CD4-positive, alpha-beta T cell (primary cell): ENCODE measurements at regions not wholly inside any gene's neighbourhood (a gene's known extent, or its start where the extent isn't known, plus 50 kb on each side); places are given as distances from the start of the nearest gene placed in this dataset.

ENCODE experiments used
- ATAC-seq: fragments of 200-7000 bp; cut with Tn5 transposase; one replicate; pipeline ENCODE4 v1.10.0; 2022; ENCODE audit warnings: mild to moderate bottlenecking; ENCODE audit not compliant: poor library complexity
- CTCF ChIA-PET: fragments of 350-600 bp; sonication (Branson Sonifier 250); formaldehyde crosslinking; loops from one replicate; lab custom pipeline; 2021; ENCODE audit warnings: antibody characterized with exemption, inconsistent platforms; lab: Charles Lee
- POLR2A ChIA-PET: fragments of 350-600 bp; sonication (Branson Sonifier 250); formaldehyde crosslinking; loops from one replicate; lab custom pipeline; 2021; ENCODE audit warnings: antibody characterized with exemption, inconsistent platforms; lab: Charles Lee
- DNase-seq, 14 experiments: peaks; one replicate each; pipeline ENCODE4 v3.0.0-alpha.2; 2013 to 2020; ENCODE audit warnings: mixed read lengths in 2 of 14
- H3K27ac ChIP-seq, 2 donors: one replicate each; pipeline versions ENCODE4 v1.5.1 to v1.7.0; 2013; ENCODE audit warnings: low read length in 2 of 2, low read depth in 1 of 2, mild to moderate bottlenecking in 1 of 2
- H3K27me3 ChIP-seq, 2 experiments: 1 replicate in 1 of 2; 2 replicates in 1 of 2; pipeline versions ENCODE4 v1.6.1 to v1.7.0; 2013; ENCODE audit warnings: low read length in 2 of 2, control low read depth in 1 of 2, mild to moderate bottlenecking in 1 of 2, moderate library complexity in 1 of 2; ENCODE audit not compliant: insufficient read depth in 2 of 2, control insufficient read depth in 1 of 2
- H3K36me3 ChIP-seq: one replicate; pipeline ENCODE4 v1.6.1; 2013; ENCODE audit warnings: low read length, control low read depth; ENCODE audit not compliant: insufficient read depth
- H3K4me1 ChIP-seq: one replicate; pipeline ENCODE4 v1.6.1; 2013; ENCODE audit warnings: low read length, control low read depth; ENCODE audit not compliant: insufficient read depth
- H3K4me3 ChIP-seq: one replicate; pipeline ENCODE4 v1.5.1; 2013; ENCODE audit warnings: mild to moderate bottlenecking, low read length, moderate library complexity
- H3K9me3 ChIP-seq, 2 experiments: 1 replicate in 1 of 2; 2 replicates in 1 of 2; pipeline versions ENCODE4 v1.6.1 to v1.7.0; 2013; ENCODE audit warnings: low read length in 2 of 2, mild to moderate bottlenecking in 2 of 2, control low read depth in 1 of 2, moderate library complexity in 1 of 2; ENCODE audit not compliant: control insufficient read depth in 1 of 2, insufficient read depth in 1 of 2
- H3K27ac Mint-ChIP-seq: one replicate; pipeline ENCODE4 v1.8.0; 2020; ENCODE audit warnings: mixed read lengths
- H3K27me3 Mint-ChIP-seq: one replicate; pipeline ENCODE4 v1.8.0; 2021; ENCODE audit warnings: mixed read lengths
- H3K36me3 Mint-ChIP-seq: one replicate; pipeline ENCODE4 v1.8.0; 2021; ENCODE audit warnings: low read depth, mixed read lengths
- H3K4me1 Mint-ChIP-seq: one replicate; pipeline ENCODE4 v1.8.0; 2021; ENCODE audit warnings: low read depth, mixed read lengths
- H3K4me3 Mint-ChIP-seq: one replicate; pipeline ENCODE4 v1.8.0; 2020; ENCODE audit warnings: mild to moderate bottlenecking, mixed read lengths
- H3K9me3 Mint-ChIP-seq: one replicate; pipeline ENCODE4 v1.8.0; 2020; ENCODE audit warnings: mixed read lengths
- intact Hi-C, 2 experiments: fragments of 100-400 bp; cut with DNase I in 1 of 2; cut with micrococcal nuclease in 1 of 2; formaldehyde crosslinking; loops; one replicate each; pipeline versions ENCODE4 v1.15.1 to v1.9.0; 2023 to 2025; cut with DNase I, micrococcal nuclease
- TF ChIP-seq, protein P1 (sequence below): fragments of 200-600 bp; IDR thresholded peaks from one replicate; pipeline ENCODE4 v1.8.0; 2022; ENCODE audit warnings: antibody characterized with exemption, mild to moderate bottlenecking

DNA sequence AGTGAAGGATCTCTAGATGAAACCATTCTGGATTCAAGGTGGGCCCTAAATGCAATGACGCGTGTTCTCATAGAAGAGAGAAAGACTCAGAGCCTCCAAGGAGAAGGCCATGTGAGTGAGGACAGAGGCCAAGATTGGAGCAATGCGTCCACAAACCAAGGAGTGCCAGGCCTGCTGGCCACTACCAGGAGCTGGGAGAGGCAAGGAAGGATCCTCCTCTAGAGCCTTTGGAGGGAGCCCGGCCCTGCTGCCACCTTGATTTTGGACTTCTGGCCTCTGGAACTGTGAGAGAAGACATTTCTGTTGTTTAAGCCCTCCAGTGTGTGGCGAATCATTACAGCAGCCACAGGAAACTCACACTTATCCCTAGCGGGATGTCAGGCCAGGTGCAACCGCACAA, 52.7 kb upstream of the SHANK2 start:
- Mint-ChIP-seq H3K27me3 (peaks cover 11% of the 10 kb centered on the region), H3K9me3 (no peaks in the 10 kb centered on the region), H3K4me3 (no peak overlapping the region), H3K27ac (no peak overlapping the region), H3K4me1 (no peaks in the 10 kb centered on the region), H3K36me3 (no peaks in the 10 kb centered on the region)
- TF ChIP-seq, protein P1, sequence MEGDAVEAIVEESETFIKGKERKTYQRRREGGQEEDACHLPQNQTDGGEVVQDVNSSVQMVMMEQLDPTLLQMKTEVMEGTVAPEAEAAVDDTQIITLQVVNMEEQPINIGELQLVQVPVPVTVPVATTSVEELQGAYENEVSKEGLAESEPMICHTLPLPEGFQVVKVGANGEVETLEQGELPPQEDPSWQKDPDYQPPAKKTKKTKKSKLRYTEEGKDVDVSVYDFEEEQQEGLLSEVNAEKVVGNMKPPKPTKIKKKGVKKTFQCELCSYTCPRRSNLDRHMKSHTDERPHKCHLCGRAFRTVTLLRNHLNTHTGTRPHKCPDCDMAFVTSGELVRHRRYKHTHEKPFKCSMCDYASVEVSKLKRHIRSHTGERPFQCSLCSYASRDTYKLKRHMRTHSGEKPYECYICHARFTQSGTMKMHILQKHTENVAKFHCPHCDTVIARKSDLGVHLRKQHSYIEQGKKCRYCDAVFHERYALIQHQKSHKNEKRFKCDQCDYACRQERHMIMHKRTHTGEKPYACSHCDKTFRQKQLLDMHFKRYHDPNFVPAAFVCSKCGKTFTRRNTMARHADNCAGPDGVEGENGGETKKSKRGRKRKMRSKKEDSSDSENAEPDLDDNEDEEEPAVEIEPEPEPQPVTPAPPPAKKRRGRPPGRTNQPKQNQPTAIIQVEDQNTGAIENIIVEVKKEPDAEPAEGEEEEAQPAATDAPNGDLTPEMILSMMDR = no peak
- POLR2A ChIA-PET = no interaction called here
- H3K27ac ChIP-seq = no peak overlapping the region
- DNase-seq = no peak
- no peak for ATAC-seq
- CTCF ChIA-PET = no interaction called here
- intact Hi-C loops = no loop called here
- no peaks in the 10 kb centered on the region for H3K9me3 ChIP-seq
- peaks cover 3 to 9% of the 10 kb centered on the region in 2 experiments for H3K27me3 ChIP-seq
- H3K4me3 ChIP-seq = no peak overlapping the region
- H3K4me1 ChIP-seq = no peaks in the 10 kb centered on the region
- H3K36me3 ChIP-seq = no peaks in the 10 kb centered on the region

DNA sequence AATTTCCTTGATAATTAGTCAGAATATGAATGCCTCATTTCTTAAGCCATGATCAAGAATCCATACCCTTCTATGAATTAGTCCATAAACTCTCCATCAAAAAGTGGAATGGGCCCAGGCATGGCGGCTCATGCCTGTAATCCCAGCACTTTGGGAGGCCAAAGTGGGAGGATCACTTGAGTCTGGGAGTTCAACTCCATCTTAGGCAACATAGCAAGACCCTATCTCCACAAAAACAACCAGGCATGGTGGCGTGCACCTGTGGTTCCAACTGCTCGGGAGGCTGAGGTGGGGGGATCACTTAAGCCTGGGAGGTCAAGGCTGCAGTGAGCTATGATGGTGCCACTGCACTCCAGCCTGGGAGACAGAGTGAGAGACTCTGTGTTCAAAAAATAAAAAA, 52.1 kb upstream of the SHANK2 start:
- no peak overlapping the region for H3K4me3 ChIP-seq
- H3K36me3 ChIP-seq = no peaks in the 10 kb centered on the region
- DNase-seq = no peak
- peaks cover 11% of the 10 kb centered on the region for H3K27me3 Mint-ChIP-seq
- peaks cover 4 to 9% of the 10 kb centered on the region in 2 experiments for H3K27me3 ChIP-seq
- no peaks in the 10 kb centered on the region for H3K36me3 Mint-ChIP-seq
- no peak overlapping the region for H3K4me3 Mint-ChIP-seq
- H3K4me1 ChIP-seq = no peaks in the 10 kb centered on the region
- TF ChIP-seq, protein P1 = no peak
- H3K27ac Mint-ChIP-seq = no peak overlapping the region
- POLR2A ChIA-PET = no interaction called here
- no peak for ATAC-seq
- no peaks in the 10 kb centered on the region for H3K9me3 ChIP-seq
- H3K9me3 Mint-ChIP-seq = no peaks in the 10 kb centered on the region
- CTCF ChIA-PET = no interaction called here
- no peak overlapping the region for H3K27ac ChIP-seq
- intact Hi-C loops = no loop called here
- no peaks in the 10 kb centered on the region for H3K4me1 Mint-ChIP-seq

- Mint-ChIP-seq H3K36me3 (no peaks in the 10 kb centered on the region), H3K27ac (no peak overlapping the region), H3K4me3 (no peak overlapping the region), H3K9me3 (no peaks in the 10 kb centered on the region), H3K27me3 (peaks cover 11% of the 10 kb centered on the region), H3K4me1 (no peaks in the 10 kb centered on the region)
- ChIA-PET CTCF (no interaction called here), POLR2A (no interaction called here)
- Histone ChIP-seq H3K27ac (no peak overlapping the region), H3K4me3 (no peak overlapping the region), H3K36me3 (no peaks in the 10 kb centered on the region), H3K9me3 (no peaks in the 10 kb centered on the region), H3K27me3 (peaks cover 8 to 9% of the 10 kb centered on the region in 2 experiments), H3K4me1 (no peaks in the 10 kb centered on the region)
- intact Hi-C loops = no loop called here
- TF ChIP-seq, protein P1 = no peak
- ATAC-seq (no peak), DNase-seq (no peak)
Measured at GRCh38 chr11:71304045-71304444, 51.7 kb upstream of the SHANK2 start.
